CD4-positive, alpha-beta memory T cell (primary cell): ENCODE measurements at regions not wholly inside any gene's neighbourhood (a gene's known extent, or its start where the extent isn't known, plus 50 kb on each side); places are given as distances from the start of the nearest gene placed in this dataset.

Source experiments
- CTCF ChIA-PET: fragments of 350-600 bp; sonication (Branson Sonifier 250); formaldehyde crosslinking; loops from one replicate; lab custom pipeline; 2021; ENCODE audit warnings: inconsistent platforms; ENCODE audit not compliant: partially characterized antibody; lab: Charles Lee
- POLR2A ChIA-PET: fragments of 350-600 bp; sonication (Branson Sonifier 250); formaldehyde crosslinking; loops from one replicate; lab custom pipeline; 2021; ENCODE audit not compliant: partially characterized antibody; lab: Charles Lee
- DNase-seq, 5 donors: peaks; one replicate each; pipeline versions ENCODE4 v3.0.0 to v3.0.0-alpha.2; 2020 to 2022; ENCODE audit warnings: mixed read lengths in 1 of 5
- H3K27ac ChIP-seq: one replicate; pipeline ENCODE4 v1.7.0; 2013; ENCODE audit warnings: low read depth, low read length
- H3K27me3 ChIP-seq: 2 replicates; pipeline ENCODE4 v1.7.0; 2013; ENCODE audit warnings: mild to moderate bottlenecking, low read length, moderate library complexity; ENCODE audit not compliant: insufficient read depth
- H3K36me3 ChIP-seq: 2 replicates; pipeline ENCODE4 v1.7.0; 2013; ENCODE audit warnings: mild to moderate bottlenecking, low read length, moderate library complexity; ENCODE audit not compliant: insufficient read depth
- H3K4me1 ChIP-seq: 2 replicates; pipeline ENCODE4 v1.7.0; 2013; ENCODE audit warnings: mild to moderate bottlenecking, low read length, moderate library complexity; ENCODE audit not compliant: insufficient read depth
- H3K4me3 ChIP-seq, 2 donors: one replicate each; pipeline ENCODE4 v1.7.0; 2013; ENCODE audit warnings: low read length in 2 of 2, mild to moderate bottlenecking in 1 of 2
- H3K9me3 ChIP-seq, 2 donors: one replicate each; pipeline ENCODE4 v1.7.0; 2013; ENCODE audit warnings: low read length in 2 of 2, control low read depth in 1 of 2; ENCODE audit not compliant: control insufficient read depth in 1 of 2
- H3K27ac Mint-ChIP-seq, 7 donors: one replicate each; pipeline ENCODE4 v1.8.0; 2020 to 2021; ENCODE audit warnings: mixed read lengths in 7 of 7, mild to moderate bottlenecking in 6 of 7, inconsistent platforms in 3 of 7, moderate library complexity in 3 of 7
- H3K27me3 Mint-ChIP-seq, 2 donors: one replicate each; pipeline ENCODE4 v1.8.0; 2020 to 2021; ENCODE audit warnings: mixed read lengths in 2 of 2
- H3K36me3 Mint-ChIP-seq, 2 donors: one replicate each; pipeline ENCODE4 v1.8.0; 2020 to 2021; ENCODE audit warnings: mixed read lengths in 2 of 2, inconsistent platforms in 1 of 2, mild to moderate bottlenecking in 1 of 2
- H3K4me1 Mint-ChIP-seq, 4 donors: one replicate each; pipeline ENCODE4 v1.8.0; 2020 to 2021; ENCODE audit warnings: mixed read lengths in 4 of 4, mild to moderate bottlenecking in 1 of 4
- H3K4me3 Mint-ChIP-seq, 8 donors: one replicate each; pipeline ENCODE4 v1.8.0; 2020 to 2021; ENCODE audit warnings: mixed read lengths in 8 of 8, mild to moderate bottlenecking in 7 of 8, moderate library complexity in 6 of 8, inconsistent platforms in 3 of 8
- H3K9me3 Mint-ChIP-seq, 8 donors: one replicate each; pipeline ENCODE4 v1.8.0; 2020 to 2021; ENCODE audit warnings: mixed read lengths in 8 of 8, mild to moderate bottlenecking in 5 of 8, inconsistent platforms in 3 of 8, moderate library complexity in 1 of 8
- intact Hi-C: fragments of 100-400 bp; cut with micrococcal nuclease; formaldehyde crosslinking; loops from one replicate; pipeline ENCODE4 v1.15.1; 2023

- H3K4me1 Mint-ChIP-seq: no peaks in the 10 kb centered on the region
- Histone ChIP-seq H3K4me3 (no peak overlapping the region), H3K27ac (no peak overlapping the region), H3K9me3 (no peaks in the 10 kb centered on the region), H3K27me3 (no peaks in the 10 kb centered on the region), H3K36me3 (no peaks in the 10 kb centered on the region), H3K4me1 (no peaks in the 10 kb centered on the region)
- no peak for DNase-seq
- intact Hi-C loops: no loop called here
- no peak overlapping the region for H3K27ac Mint-ChIP-seq
- H3K27me3 Mint-ChIP-seq: peaks cover 4 to 9% of the 10 kb centered on the region in 2 donors
- H3K9me3 Mint-ChIP-seq: peaks cover 0 to 15% (median 11%) of the 10 kb centered on the region in 8 donors
- POLR2A ChIA-PET: no interaction called here
- CTCF ChIA-PET: no interaction called here
- H3K36me3 Mint-ChIP-seq: no peaks in the 10 kb centered on the region
- H3K4me3 Mint-ChIP-seq: no peak overlapping the region
Observed at GRCh38 chr2:19609266-19609665, 250.8 kb upstream of the OSR1 start.

- Histone ChIP-seq H3K27me3 (no peaks in the 10 kb centered on the region), H3K4me3 (no peak overlapping the region), H3K27ac (no peak overlapping the region), H3K36me3 (no peaks in the 10 kb centered on the region), H3K4me1 (no peaks in the 10 kb centered on the region), H3K9me3 (no peaks in the 10 kb centered on the region)
- H3K4me3 Mint-ChIP-seq: peak overlapping the region in 1 of 8 donors; percentile 6
- no peaks in the 10 kb centered on the region for H3K36me3 Mint-ChIP-seq
- H3K4me1 Mint-ChIP-seq: no peaks in the 10 kb centered on the region
- peaks cover 2 to 9% (median 6%) of the 10 kb centered on the region in 8 donors for H3K9me3 Mint-ChIP-seq
- ChIA-PET POLR2A (no interaction called here), CTCF (no interaction called here)
- intact Hi-C loops: no loop called here
- peaks cover 4 to 9% of the 10 kb centered on the region in 2 donors for H3K27me3 Mint-ChIP-seq
- no peak overlapping the region for H3K27ac Mint-ChIP-seq
- DNase-seq: no peak
Observed at GRCh38 chr2:19607931-19608771, 249.7 kb upstream of the OSR1 start.

GRCh38 chr2:19607400-19607799, 249.0 kb upstream of the OSR1 start:
- H3K27ac Mint-ChIP-seq: no peak overlapping the region
- H3K36me3 ChIP-seq: no peaks in the 10 kb centered on the region
- H3K27me3 Mint-ChIP-seq: peaks cover 4 to 9% of the 10 kb centered on the region in 2 donors
- no peak overlapping the region for H3K4me3 ChIP-seq
- POLR2A ChIA-PET: no interaction called here
- no peak overlapping the region for H3K4me3 Mint-ChIP-seq
- no peaks in the 10 kb centered on the region for H3K27me3 ChIP-seq
- no peaks in the 10 kb centered on the region for H3K36me3 Mint-ChIP-seq
- no peaks in the 10 kb centered on the region for H3K4me1 Mint-ChIP-seq
- no peak for DNase-seq
- no peak overlapping the region for H3K27ac ChIP-seq
- intact Hi-C loops: no loop called here
- H3K9me3 Mint-ChIP-seq: peaks cover 0 to 12% (median 4%) of the 10 kb centered on the region in 8 donors
- no peaks in the 10 kb centered on the region for H3K9me3 ChIP-seq
- no peaks in the 10 kb centered on the region for H3K4me1 ChIP-seq
- CTCF ChIA-PET: no interaction called here

GRCh38 chr2:19600982-19601381, 242.6 kb upstream of the OSR1 start:
- CTCF ChIA-PET: no interaction called here
- no peak overlapping the region for H3K4me3 ChIP-seq
- no peaks in the 10 kb centered on the region for H3K9me3 ChIP-seq
- H3K4me1 Mint-ChIP-seq: no peaks in the 10 kb centered on the region
- no peak overlapping the region for H3K27ac Mint-ChIP-seq
- H3K27me3 Mint-ChIP-seq: peaks cover 0 to 5% of the 10 kb centered on the region in 2 donors
- POLR2A ChIA-PET: no interaction called here
- no peaks in the 10 kb centered on the region for H3K27me3 ChIP-seq
- no peak overlapping the region for H3K4me3 Mint-ChIP-seq
- DNase-seq: no peak
- intact Hi-C loops: no loop called here
- H3K9me3 Mint-ChIP-seq: peaks cover 0 to 5% (median 3%) of the 10 kb centered on the region in 8 donors
- no peaks in the 10 kb centered on the region for H3K4me1 ChIP-seq
- no peaks in the 10 kb centered on the region for H3K36me3 Mint-ChIP-seq
- H3K36me3 ChIP-seq: no peaks in the 10 kb centered on the region
- H3K27ac ChIP-seq: no peak overlapping the region

GRCh38 chr2:19600506-19600905, 242.1 kb upstream of the OSR1 start:
- no peaks in the 10 kb centered on the region for H3K27me3 ChIP-seq
- H3K27ac ChIP-seq: no peak overlapping the region
- Mint-ChIP-seq H3K9me3 (peaks cover 0 to 5% (median 3%) of the 10 kb centered on the region in 8 donors), H3K27me3 (peaks cover 0 to 5% of the 10 kb centered on the region in 2 donors), H3K27ac (no peak overlapping the region), H3K4me3 (no peak overlapping the region), H3K36me3 (no peaks in the 10 kb centered on the region), H3K4me1 (no peaks in the 10 kb centered on the region)
- intact Hi-C loops: no loop called here
- H3K4me1 ChIP-seq: no peaks in the 10 kb centered on the region
- no peaks in the 10 kb centered on the region for H3K9me3 ChIP-seq
- POLR2A ChIA-PET: no interaction called here
- CTCF ChIA-PET: no interaction called here
- H3K4me3 ChIP-seq: no peak overlapping the region
- DNase-seq: no peak
- no peaks in the 10 kb centered on the region for H3K36me3 ChIP-seq

- Histone ChIP-seq H3K9me3 (no peaks in the 10 kb centered on the region), H3K4me3 (no peak overlapping the region), H3K27me3 (no peaks in the 10 kb centered on the region), H3K36me3 (no peaks in the 10 kb centered on the region), H3K27ac (no peak overlapping the region), H3K4me1 (no peaks in the 10 kb centered on the region)
- Mint-ChIP-seq H3K9me3 (peaks cover 0 to 3% (median 2%) of the 10 kb centered on the region in 8 donors), H3K4me3 (no peak overlapping the region), H3K27me3 (peaks cover 0 to 5% of the 10 kb centered on the region in 2 donors), H3K27ac (no peak overlapping the region), H3K4me1 (no peaks in the 10 kb centered on the region), H3K36me3 (no peaks in the 10 kb centered on the region)
- no peak for DNase-seq
- intact Hi-C loops: loop anchor here (10.0 kb wide), 1 partner anchor 234 kb away; no protein-coding TSS in a partner anchor
- POLR2A ChIA-PET: no interaction called here
- CTCF ChIA-PET: no interaction called here
Observed at GRCh38 chr2:19598971-19599370, 240.5 kb upstream of the OSR1 start.

- CTCF ChIA-PET: no interaction called here
- H3K27me3 ChIP-seq: no peaks in the 10 kb centered on the region
- DNase-seq: no peak
- H3K4me1 Mint-ChIP-seq: no peaks in the 10 kb centered on the region
- H3K27ac ChIP-seq: no peak overlapping the region
- no peaks in the 10 kb centered on the region for H3K9me3 ChIP-seq
- H3K36me3 Mint-ChIP-seq: no peaks in the 10 kb centered on the region
- no peaks in the 10 kb centered on the region for H3K36me3 ChIP-seq
- no peaks in the 10 kb centered on the region for H3K27me3 Mint-ChIP-seq
- H3K4me3 ChIP-seq: no peak overlapping the region
- intact Hi-C loops: loop anchor here (10.0 kb wide), 1 partner anchor 227 kb away; no protein-coding TSS in a partner anchor
- no peak overlapping the region for H3K4me3 Mint-ChIP-seq
- no peaks in the 10 kb centered on the region for H3K9me3 Mint-ChIP-seq
- POLR2A ChIA-PET: no interaction called here
- no peak overlapping the region for H3K27ac Mint-ChIP-seq
- no peaks in the 10 kb centered on the region for H3K4me1 ChIP-seq
Observed at GRCh38 chr2:19592197-19592596, 233.8 kb upstream of the OSR1 start.
